Renal cortex interstitium (tissue), 11 donors: ENCODE measurements at regions not wholly inside any gene's neighbourhood (a gene's known extent, or its start where the extent isn't known, plus 50 kb on each side); places are given as distances from the start of the nearest gene placed in this dataset.
A peak's percentile ranks its signal among the peaks of the same experiment; 100 is the strongest.
"Not testable (repeated sequence)": the region's sequence is repeated elsewhere in the genome, so short reads cannot be mapped to it uniquely, and the experiment has no call there.

ENCODE experiments used
- DNase-seq, 11 donors: peaks; one replicate each; pipeline ENCODE4 v3.0.0-alpha.2; 2013; ENCODE audit warnings: low read depth in 9 of 11, low spot score in 4 of 11; ENCODE audit errors: extremely low read depth in 1 of 11

- no peak for DNase-seq
Observed at GRCh38 chr11:38038777-38039176, 1440.7 kb upstream of the RAG2 start.

- DNase-seq = no peak
Observed at GRCh38 chr11:38019072-38019775, 1421.2 kb upstream of the RAG2 start.

GRCh38 chr11:38014405-38014804 lies 1416.4 kb upstream of the RAG2 start:
- DNase-seq = peak in 1 of 11 donors; percentile 2

GRCh38 chr11:38013157-38013556 lies 1415.1 kb upstream of the RAG2 start:
- DNase-seq = no peak

GRCh38 chr11:38011496-38011895 lies 1413.5 kb upstream of the RAG2 start:
- DNase-seq = no peak

GRCh38 chr11:38009932-38010331 lies 1411.9 kb upstream of the RAG2 start:
- no peak for DNase-seq

- no peak for DNase-seq
Observed at GRCh38 chr11:38006466-38006865, 1408.4 kb upstream of the RAG2 start.

- DNase-seq = no peak
Observed at GRCh38 chr11:38005597-38005996, 1407.6 kb upstream of the RAG2 start.

- no peak for DNase-seq
Observed at GRCh38 chr11:37999171-37999570, 1401.1 kb upstream of the RAG2 start.

GRCh38 chr11:37995886-37996285 lies 1397.8 kb upstream of the RAG2 start:
- DNase-seq = no peak

- DNase-seq = peak in 4 of 11 donors; percentile 1 to 6 (median 4)
Observed at GRCh38 chr11:37988031-37988430, 1390.0 kb upstream of the RAG2 start.

GRCh38 chr11:37984991-37985390 lies 1387.0 kb upstream of the RAG2 start:
- DNase-seq = no peak

- peak in 1 of 11 donors; percentile 3 for DNase-seq
Observed at GRCh38 chr11:37978647-37979046, 1380.6 kb upstream of the RAG2 start.

- no peak for DNase-seq
Observed at GRCh38 chr11:37973941-37974340, 1375.9 kb upstream of the RAG2 start.

GRCh38 chr11:37972691-37973090 lies 1374.7 kb upstream of the RAG2 start:
- DNase-seq = no peak

- not testable (repeated sequence) for DNase-seq
Observed at GRCh38 chr11:37969336-37969735, 1371.3 kb upstream of the RAG2 start.

- no peak for DNase-seq
Observed at GRCh38 chr11:37968148-37968547, 1370.1 kb upstream of the RAG2 start.

- DNase-seq = no peak
Observed at GRCh38 chr11:37967635-37968034, 1369.6 kb upstream of the RAG2 start.

GRCh38 chr11:37963440-37963839 lies 1365.4 kb upstream of the RAG2 start:
- no peak for DNase-seq

- no peak for DNase-seq
Observed at GRCh38 chr11:37957717-37958116, 1359.7 kb upstream of the RAG2 start.

- no peak for DNase-seq
Observed at GRCh38 chr11:37951996-37952395, 1354.0 kb upstream of the RAG2 start.
